Right renal pelvis (tissue), 4 donors: ENCODE measurements at regions not wholly inside any gene's neighbourhood (a gene's known extent, or its start where the extent isn't known, plus 50 kb on each side); places are given as distances from the start of the nearest gene placed in this dataset.
"Not testable (repeated sequence)": the region's sequence is repeated elsewhere in the genome, so short reads cannot be mapped to it uniquely, and the experiment has no call there.

Experiments used
- DNase-seq, 4 donors: peaks; one replicate each; pipeline ENCODE4 v3.0.0-alpha.2; 2013; ENCODE audit warnings: low read depth in 4 of 4, low spot score in 3 of 4, missing footprints in 1 of 4

DNA sequence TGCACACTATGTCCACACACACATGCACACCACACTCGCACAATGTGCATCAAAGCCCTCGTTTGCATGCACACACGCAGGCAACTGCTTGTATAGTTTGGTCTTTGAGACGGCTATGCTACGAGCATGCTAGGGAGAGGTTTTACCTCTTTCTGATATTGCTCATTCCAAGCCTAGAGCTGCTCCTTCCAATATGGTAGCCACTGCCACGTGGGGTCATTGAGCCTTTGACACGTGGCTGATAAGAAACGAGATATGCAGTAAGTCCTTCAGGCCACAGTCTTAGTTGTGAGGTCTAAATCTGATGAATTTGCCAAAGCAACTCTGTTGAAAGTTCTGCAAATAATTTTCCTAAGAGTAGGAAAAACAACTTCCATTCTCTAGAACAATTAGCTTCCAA is 204.4 kb downstream of the KLF6 start:
- no peak for DNase-seq

DNA sequence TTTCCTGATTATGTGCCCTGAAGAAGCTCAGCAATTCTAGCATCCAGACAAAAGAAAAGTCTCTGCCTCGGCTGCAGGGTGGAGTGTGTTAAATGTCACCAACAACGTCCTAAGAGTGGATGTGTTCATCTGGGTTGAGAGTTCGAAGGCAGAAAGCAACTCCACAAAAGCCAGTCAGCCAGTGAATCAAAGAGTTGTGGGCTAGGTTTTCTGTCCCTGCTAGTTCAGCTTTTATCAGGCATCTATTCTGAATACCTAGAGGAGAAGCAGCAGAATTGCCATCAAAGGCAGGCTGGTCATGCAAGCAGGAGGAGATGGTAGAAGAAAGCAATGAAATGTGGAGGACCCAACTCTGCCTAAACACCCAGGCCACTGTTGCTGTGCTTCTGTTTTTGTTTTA is 205.2 kb downstream of the KLF6 start:
- DNase-seq = no peak

DNA sequence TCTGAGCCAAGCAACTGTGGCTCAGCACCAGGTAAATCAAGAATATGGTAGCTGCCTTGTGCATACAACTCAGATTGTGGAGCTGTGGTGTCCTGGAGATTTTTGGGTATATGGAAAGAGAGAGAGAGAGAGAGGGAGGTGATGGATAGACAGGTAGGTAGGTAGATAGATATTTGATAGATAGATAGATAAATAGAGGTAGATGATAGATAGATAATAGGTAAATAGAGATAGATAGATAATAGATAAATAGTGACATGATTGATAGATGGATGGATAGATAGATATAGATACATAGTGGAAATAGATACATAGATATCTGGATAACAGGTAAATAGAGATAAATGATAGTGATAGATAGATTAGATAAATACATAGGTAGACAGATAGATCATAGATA is 206.3 kb downstream of the KLF6 start:
- no peak for DNase-seq

DNA sequence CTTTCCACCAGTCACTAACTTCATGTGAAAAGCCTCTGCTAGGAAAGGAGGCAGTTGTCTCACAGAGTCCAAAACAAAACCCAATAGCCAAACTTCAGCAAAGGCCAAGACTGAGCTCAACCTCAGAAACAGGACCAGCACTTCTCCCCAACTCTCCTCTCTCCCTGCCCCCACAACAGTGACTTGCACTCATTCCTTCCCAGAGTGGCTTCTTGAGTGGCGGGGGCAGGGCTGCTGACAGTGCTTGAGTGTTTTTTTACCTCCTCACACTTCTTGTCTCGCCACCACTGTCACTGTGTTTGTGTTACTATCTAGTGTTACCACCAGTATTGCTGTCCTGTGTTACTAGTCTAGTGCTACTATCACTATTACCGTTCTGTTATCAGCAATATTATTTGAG is 206.8 kb downstream of the KLF6 start:
- no peak for DNase-seq

DNA sequence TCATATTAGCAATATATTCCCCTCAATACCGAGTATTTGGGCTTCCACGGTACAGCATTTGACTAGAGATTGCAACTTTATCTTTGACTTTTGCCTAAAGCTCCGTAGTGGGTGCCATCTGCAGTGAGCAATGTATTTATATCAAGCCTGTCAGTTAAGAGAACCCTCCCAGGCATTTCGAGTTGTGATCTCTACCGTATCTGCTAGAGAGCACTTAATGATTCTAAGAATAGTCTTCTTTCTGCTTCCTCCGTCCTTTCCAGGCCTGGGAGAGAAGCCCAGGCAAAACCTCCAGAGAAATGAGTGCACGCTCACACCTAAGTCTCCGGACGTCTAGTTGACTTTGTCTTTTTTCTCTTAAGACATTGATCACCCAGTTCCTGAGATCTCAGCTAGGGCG is 210.6 kb downstream of the KLF6 start:
- no peak for DNase-seq

DNA sequence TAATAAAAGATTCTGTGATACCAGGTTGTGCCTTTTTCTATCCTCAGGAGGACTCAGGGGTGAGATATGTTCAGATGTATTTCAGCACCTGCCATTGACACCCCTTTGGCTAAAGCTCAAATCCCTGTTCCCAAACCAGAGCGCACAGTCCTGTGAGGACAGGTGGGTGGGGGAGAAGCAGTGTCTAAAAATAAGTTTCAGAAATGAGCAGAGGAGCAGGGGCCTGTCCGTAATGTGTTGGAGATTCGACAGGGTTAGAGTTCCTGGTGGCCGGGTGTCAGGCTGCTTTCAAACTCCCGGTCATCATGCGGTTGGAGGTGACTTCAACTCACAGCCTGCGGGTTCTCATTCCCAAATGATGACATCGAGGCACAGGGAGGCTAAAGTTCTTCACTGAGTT is 211.5 kb downstream of the KLF6 start:
- DNase-seq = no peak

DNA sequence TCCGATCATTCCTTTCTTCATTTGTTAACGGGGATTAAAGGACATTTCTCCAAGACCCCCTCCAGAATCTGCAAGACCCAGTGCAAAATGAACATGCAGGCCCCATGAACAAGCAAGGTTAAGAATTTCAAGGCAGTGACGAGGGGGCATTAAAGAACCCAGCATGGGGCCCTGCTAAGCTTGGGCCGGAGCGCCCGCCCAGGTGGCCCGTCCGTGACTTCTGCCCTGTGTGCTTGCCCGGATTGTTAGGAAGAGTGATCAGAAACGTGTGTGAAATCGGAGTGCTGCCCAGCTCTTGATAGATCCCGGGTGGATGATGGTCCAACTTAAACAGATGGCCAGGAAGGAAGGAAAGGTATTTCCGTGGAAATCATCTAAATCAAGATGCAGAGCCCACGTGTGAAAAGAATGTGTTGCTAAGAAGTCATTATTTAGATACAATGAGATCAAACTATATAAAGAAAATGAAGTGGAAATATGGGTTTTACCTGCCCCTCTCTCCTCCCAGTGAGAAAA is 213.6 kb downstream of the KLF6 start:
- DNase-seq = no peak

DNA sequence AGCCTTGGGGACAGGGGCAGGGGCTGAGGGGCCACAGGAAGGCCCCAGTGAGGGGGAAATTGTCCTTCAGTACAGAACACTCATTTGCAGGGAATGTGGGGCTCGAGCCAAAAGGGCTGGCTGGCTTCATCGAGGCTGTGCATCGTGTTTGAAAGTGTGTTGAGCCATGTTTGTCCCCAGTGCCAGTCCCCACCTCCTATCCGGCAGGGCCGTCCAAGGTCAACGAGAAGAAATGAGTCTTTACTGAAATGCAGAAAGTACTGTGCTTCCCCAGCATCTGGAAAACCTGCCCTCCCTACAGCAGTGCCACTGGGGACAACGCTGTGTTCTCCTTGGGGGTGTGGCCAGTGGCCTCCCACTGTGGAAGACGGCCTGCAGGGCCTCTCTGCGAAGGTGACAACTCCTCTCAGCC is 214.1 kb downstream of the KLF6 start:
- DNase-seq = no peak

DNA sequence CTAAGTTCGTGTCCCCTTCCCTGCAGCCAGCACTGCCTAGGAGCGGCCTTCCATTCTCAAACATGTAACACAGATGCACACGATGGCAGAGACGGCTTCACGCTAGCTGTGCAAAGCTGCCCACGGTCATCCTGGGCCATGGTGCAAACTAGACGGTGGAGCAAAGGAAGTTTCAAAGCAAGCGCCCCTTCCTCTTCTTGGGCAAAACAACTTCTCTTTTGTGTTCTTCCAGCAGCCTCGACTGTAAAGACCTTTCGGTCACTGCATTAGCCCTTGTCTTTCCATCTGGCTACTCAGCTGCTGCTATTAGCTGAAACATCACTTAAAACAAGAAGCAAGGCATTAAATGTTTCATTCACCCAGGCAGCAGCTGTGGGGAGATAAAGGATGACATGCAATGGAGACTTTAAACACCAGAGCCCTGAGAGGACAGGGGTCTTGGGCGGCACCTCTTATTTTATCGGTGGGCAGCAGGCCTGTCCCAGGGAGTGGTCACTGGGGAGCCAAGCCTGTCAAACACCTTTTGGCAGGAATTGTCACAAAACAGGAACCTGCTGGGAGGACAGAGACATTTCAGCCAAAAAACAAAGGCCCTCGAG is 214.8 kb downstream of the KLF6 start:
- no peak for DNase-seq

DNA sequence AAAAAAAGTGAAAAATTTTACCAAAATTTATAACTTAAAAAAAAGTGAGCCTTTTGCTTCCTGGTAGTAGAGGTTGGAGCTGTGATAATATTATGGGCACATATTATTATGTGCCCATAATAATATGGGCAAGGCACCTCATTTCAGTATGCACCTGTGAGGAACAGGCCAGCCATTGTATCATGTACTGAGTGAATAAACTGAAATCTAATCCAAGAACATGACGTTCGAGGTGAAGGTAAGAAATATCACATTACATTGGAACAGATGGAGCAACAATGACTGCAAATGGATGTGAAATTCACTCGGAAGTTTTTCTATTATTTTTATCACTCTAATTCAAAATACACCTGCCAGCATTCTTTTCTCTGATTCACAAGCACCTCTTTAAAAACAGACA is 216.0 kb downstream of the KLF6 start:
- no peak for DNase-seq

DNA sequence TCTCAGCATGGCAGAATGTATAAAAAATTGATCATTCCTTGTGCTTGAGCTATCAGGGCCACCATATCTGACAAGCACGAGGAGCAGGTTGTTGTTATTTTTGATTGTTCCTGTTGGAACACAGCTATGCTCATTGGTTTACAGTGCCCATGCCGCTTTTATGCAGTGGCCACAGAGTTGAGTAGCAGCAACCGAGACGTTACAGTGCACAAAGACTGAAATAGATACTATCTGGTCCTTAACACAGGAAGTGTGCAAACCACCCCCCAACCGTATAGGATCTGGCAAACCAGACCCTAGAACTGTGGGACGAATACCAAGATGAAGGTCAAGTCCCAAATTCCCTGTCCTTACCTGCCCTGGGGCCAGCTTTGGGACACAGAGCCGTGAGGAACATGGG is 216.6 kb downstream of the KLF6 start:
- DNase-seq = no peak

DNA sequence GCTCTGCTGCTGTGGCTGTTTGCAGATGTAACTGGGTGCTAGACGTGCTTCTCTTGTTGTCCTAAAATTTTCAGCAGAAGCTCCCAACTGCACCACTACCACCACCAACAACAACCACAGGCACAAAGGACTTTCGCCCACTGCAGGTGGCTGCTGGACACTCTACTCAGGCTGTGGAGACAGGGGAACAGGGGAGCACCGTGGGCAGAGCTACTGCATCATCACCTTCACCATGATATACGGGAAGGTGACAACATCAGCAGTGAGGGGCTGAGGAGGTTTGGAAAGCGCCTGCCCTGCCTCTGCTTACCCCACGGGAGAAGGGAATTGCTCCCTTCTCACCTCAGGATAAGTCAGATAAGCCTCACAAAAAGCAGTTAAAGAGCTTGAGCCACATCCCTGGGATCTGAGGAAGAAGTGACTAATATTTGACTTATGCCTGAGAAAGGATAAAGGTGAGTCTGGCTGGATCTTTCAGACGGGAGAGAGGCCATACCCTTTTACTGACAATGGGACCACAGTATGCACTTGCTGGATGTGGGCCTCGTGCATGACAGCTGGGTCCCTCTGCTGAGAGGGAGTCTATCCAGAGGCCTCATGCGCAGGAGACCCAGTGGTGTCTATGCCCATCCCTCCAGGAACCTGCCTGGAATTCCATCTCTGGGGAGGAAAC is 217.6 kb downstream of the KLF6 start:
- DNase-seq = no peak

DNA sequence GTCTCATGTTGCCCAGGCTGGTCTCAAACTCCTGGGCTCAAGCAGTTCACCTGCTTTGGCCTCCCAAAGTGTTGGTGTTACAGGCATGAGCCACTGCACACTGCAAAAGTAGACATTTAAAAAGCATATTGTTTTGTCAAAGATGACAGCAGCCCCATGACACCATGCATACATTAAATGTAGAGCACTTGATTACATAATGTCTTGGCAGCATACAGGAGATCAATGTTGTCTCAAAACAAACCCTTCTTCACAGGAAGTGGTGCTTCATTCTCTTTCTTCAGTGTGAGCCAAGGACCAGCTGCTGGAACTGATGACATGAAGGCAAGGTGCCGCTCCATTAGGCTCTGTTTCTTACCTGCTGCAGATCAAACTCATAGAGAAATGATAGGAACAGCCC is 218.4 kb downstream of the KLF6 start:
- no peak for DNase-seq

DNA sequence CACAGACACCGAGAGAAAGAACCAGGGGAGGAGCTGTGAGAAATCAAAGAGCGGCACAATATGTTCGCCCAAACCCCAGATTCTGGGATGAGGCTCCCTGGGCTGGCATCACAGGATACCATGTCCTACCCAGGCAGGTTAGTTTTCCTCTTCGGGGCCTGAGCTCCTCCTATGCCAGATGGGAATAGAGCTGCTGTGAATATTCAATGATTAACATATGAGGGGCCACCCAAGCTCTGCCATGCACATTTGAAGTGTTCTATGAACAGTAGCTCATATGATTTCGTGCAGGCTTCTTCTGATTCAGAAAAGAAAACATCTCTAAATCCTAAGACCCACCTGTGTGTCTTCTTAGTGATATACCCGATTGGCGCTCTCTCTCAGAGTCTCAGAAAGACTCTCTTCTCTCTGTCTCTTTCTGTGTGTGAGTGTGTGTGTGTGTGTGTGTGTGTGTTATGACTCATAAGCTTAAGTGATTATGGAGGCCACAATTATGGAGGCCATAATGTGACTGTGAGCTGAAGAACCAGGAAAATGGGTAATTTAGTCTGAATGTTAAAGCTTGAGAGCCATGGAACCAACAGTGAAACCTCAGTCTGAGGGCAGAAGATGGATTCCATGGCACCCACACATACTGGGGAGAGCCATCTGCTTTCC is 220.5 kb downstream of the KLF6 start:
- DNase-seq = no peak

DNA sequence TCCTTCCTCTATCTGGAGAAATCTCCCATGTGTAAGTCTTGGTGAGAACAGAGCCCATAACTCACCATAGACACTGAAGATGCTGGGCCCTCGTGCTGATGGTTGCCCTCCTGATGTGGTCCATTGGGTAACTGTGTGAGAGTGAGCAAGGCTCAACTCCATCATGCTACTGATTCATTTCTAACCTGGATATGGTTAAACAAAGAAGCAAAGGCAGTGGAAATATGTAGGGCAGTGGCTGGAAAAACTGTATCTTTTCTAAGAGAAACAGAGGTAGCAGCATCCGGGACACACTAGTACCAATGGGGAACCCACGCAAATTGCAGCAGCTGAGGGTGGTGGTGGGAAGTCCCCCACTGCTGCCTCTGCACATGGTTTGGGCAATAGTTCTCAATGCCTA is 221.7 kb downstream of the KLF6 start:
- no peak for DNase-seq

DNA sequence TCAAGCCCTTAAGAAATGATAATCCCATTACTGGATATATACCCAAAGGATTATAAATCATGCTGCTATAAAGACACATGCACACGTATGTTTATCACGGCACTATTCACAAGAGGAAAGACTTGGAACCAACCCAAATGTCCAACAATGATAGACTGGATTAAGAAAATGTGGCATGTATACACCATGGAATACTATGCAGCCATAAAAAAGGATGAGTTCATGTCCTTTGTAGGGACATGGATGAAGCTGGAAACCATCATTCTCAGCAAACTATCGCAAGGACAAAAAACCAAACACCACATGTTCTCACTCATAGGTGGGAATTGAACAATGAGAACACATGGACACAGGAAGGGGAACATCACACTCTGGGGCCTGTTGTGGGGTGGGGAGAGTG is 224.4 kb downstream of the KLF6 start:
- not testable (repeated sequence) for DNase-seq

DNA sequence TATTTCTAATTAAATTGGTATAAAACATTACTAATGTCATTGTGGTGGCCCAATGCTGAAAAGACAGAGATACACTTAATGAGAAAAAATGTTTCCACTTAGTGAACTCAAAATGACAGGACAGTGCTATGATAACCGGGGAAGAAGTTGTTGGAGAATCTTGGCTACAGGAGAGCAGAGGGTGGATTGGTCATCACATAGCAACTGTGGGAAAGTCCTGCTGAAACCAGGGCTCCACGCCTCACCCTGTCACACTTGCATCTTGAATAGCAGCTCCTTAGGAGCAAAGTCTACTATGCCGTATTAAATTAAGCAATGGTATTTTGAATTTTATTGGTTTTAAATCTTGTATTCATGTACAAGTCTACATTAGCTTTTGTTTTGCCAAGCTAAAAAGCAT is 225.5 kb downstream of the KLF6 start:
- DNase-seq = no peak

DNA sequence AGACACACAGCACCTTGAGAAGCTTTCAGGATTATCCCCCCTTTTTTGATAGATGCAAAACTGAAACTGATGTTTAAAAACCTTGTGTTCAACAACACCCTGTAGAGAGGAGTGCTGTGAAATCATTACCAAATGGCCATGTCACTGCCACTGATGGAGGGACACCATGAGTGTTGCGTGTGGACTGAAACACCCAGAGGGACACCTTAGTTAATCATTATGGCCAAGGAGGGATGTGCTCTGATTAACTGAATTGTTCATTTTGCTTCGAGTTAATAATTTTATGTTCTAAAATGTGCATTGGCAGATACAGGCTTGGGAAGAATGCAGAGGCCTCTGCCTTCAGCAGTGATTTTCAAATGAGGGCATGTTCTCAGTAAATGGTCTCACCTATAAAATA is 226.0 kb downstream of the KLF6 start:
- no peak for DNase-seq

DNA sequence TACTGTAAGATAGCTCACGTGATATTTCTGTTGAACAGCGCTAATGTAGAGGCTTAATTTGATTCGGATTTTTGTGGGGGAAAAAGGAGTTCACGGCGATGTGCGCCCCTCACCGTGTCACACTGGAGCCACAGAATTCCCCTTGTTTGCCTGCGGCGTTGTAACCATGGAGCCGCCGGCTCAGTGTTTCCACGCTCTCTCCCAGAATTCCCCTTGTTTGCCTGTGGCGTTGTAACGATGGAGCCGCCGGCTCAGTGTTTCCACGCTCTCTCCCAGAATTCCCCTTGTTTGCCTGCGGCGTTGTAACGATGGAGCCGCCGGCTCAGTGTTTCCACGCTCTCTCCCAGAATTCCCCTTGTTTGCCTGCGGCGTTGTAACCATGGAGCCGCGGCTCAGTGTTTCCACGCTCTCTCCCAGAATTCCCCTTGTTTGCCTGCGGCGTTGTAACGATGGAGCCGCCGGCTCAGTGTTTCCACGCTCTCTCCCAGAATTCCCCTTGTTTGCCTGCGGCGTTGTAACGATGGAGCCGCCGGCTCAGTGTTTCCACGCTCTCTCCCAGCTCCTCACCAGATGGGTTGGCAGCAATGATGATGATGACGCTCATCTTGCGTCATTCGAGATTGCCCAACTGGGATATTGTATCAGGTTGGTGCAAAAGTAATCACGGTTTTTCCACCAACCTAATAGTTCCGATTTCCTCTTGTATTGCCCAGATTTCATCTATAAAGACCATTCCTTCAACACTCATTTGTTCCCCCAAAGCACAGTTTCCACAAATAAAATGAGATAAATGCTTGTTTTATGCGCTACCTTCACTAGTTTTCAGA is 228.6 kb downstream of the KLF6 start:
- not testable (repeated sequence) for DNase-seq

DNA sequence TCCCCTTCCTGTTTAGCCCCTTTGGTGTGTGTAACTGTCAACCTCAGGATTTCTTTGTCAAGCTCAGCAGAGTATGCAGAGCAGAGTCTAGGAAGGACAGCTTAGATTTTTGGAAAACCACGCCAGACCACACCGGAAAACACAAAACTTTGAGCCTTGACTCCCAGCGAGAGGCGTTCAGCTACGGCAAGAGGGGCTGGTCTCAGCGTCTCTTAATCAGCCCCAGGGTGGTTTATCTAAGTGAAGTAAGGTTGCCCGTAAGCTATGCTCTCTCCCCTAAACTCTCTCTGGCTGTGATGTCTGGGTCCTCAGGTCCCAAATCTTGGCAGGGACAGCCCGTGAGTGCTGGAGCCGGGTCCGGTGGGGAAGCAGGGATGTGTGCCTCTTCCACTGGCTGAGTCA is 230.9 kb downstream of the KLF6 start:
- DNase-seq = no peak

DNA sequence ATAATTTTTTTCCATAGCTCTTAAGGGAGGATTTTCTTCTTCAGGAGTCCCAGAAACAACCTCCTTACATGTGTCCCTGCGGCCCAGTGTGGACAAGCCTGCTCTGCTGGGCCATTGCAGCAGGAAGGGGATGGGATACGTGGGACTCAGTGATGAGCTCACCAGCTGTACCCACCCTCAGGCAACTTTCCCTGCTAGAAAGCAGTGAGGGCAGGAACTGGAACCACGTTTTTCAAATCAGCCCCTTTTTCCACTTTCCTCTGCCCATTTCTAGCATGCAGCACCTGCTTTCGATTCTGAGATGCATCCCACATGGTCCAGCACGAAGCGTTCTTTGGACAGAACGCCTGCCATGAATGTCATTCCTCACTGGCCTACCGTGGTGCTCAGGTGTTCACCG is 232.7 kb downstream of the KLF6 start:
- DNase-seq = no peak
